Activated CD8-positive, alpha-beta memory T cell treated with anti-CD3 and anti-CD28 coated beads, Interleukin-2, amount 10 ng/mL, durations not matched to agents 7 days and 5 days (primary cell): ENCODE measurements at regions not wholly inside any gene's neighbourhood (a gene's known extent, or its start where the extent isn't known, plus 50 kb on each side); places are given as distances from the start of the nearest gene placed in this dataset.

Source experiments
- ATAC-seq: fragments of 150-1000 bp; cut with Tn5 transposase; one replicate; pipeline ENCODE4 v1.10.0; 2021; ENCODE audit warnings: moderate library complexity
- CTCF ChIA-PET: fragments of 350-600 bp; sonication (Branson Sonifier 250); formaldehyde crosslinking; loops from one replicate; lab custom pipeline; 2021; ENCODE audit warnings: antibody characterized with exemption; lab: Charles Lee
- DNase-seq: peaks from one replicate; pipeline ENCODE4 v3.0.0-alpha.2; 2020
- H3K27ac Mint-ChIP-seq: one replicate; pipeline ENCODE4 v1.8.0; 2021; ENCODE audit warnings: mild to moderate bottlenecking, mixed read lengths
- H3K27me3 Mint-ChIP-seq: one replicate; pipeline ENCODE4 v1.8.0; 2021; ENCODE audit warnings: mixed read lengths
- H3K36me3 Mint-ChIP-seq: one replicate; pipeline ENCODE4 v1.8.0; 2021; ENCODE audit warnings: mild to moderate bottlenecking, mixed read lengths
- H3K4me1 Mint-ChIP-seq: one replicate; pipeline ENCODE4 v1.8.0; 2021; ENCODE audit warnings: mixed read lengths
- H3K4me3 Mint-ChIP-seq: one replicate; pipeline ENCODE4 v1.8.0; 2021; ENCODE audit warnings: mild to moderate bottlenecking, moderate library complexity, mixed read lengths
- H3K9me3 Mint-ChIP-seq: one replicate; pipeline ENCODE4 v1.8.0; 2022; ENCODE audit warnings: low read depth, mixed read lengths

- H3K4me3 Mint-ChIP-seq: no peak overlapping the region
- DNase-seq: no peak
- no peak overlapping the region for H3K27ac Mint-ChIP-seq
- H3K4me1 Mint-ChIP-seq: peaks cover 1% of the 10 kb centered on the region
- H3K27me3 Mint-ChIP-seq: peaks cover 30% of the 10 kb centered on the region
- no peaks in the 10 kb centered on the region for H3K36me3 Mint-ChIP-seq
- no peak for ATAC-seq
- no peaks in the 10 kb centered on the region for H3K9me3 Mint-ChIP-seq
- CTCF ChIA-PET: no interaction called here
These were observed 52.3 kb upstream of the CERS6 start for GRCh38 chr2:168403736-168404135.

- no peaks in the 10 kb centered on the region for H3K36me3 Mint-ChIP-seq
- no peak for DNase-seq
- no peak overlapping the region for H3K4me3 Mint-ChIP-seq
- ATAC-seq: no peak
- peaks cover 23% of the 10 kb centered on the region for H3K27me3 Mint-ChIP-seq
- H3K4me1 Mint-ChIP-seq: peaks cover 1% of the 10 kb centered on the region
- CTCF ChIA-PET: no interaction called here
- H3K27ac Mint-ChIP-seq: no peak overlapping the region
- no peaks in the 10 kb centered on the region for H3K9me3 Mint-ChIP-seq
These were observed 51.3 kb upstream of the CERS6 start for GRCh38 chr2:168404764-168405163.
